ENCODE measurements at regions not wholly inside any gene's neighbourhood (a gene's known extent, or its start where the extent isn't known, plus 50 kb on each side); places are given as distances from the start of the nearest gene placed in this dataset.
"Not testable (repeated sequence)": the region's sequence is repeated elsewhere in the genome, so short reads cannot be mapped to it uniquely, and the experiment has no call there.

- no peak for DNase-seq (ENCODE audit: low spot score)
Observed at GRCh38 chr4:52372269-52372668, 286.8 kb downstream of the USP46 start.

- no peak for DNase-seq (ENCODE audit: low spot score)
Observed at GRCh38 chr4:52372747-52373146, 286.4 kb downstream of the USP46 start.

DNA sequence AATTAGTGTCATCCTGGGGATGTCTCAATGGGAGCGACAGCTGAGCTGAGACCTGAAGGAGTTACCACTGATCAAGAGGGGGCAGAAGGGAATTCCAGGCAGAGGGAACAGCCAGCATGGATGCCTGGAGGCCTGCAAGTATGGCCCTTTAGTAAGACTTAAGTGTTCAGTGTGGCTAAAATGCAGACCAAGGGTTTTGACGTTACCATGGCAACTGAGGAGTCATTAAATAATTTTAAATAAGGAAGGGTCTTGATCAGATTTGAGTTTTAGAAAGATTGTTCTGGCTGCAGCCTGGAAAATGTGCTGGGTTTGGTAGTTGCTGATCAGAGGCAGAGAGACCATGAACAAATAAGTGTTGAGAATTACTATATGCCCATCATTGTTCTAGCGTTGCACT is 285.5 kb downstream of the USP46 start:
- DNase-seq (ENCODE audit: low spot score): no peak

- DNase-seq (ENCODE audit: low spot score): no peak
Observed at GRCh38 chr4:52374877-52375276, 284.2 kb downstream of the USP46 start.

DNA sequence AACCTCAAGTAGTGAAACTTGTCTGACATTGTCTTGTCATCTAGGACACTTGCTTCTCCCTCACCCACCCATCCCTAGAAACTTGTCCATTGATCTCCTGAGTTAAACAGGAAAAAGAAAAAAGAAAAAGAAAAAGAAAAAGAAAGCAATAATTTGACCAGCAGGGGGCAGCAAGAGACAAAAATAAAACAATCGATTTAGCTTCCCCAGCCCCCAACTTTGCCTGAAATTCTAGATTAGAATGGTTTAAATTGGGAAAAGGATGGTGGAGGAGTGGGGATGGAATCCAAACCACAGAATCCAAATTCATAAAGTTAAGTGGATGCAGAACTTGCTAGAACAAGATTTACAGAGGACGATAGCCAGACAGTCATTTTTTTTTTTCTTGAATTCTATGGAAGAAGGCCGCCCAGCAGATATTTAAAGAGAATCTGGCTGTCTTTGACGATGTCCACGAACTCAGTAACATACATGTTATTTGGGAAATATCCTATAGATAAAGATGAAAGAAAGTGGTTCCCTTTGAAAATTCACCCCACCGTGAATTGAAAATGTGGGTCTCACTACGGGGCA is 282.9 kb downstream of the USP46 start:
- peak; percentile 57 for DNase-seq (ENCODE audit: low spot score)

GRCh38 chr4:52377563-52377962 is 281.5 kb downstream of the USP46 start:
- DNase-seq (ENCODE audit: low spot score): no peak

- DNase-seq (ENCODE audit: low spot score): no peak
Observed at GRCh38 chr4:52407545-52407944, 251.6 kb downstream of the USP46 start.

DNA sequence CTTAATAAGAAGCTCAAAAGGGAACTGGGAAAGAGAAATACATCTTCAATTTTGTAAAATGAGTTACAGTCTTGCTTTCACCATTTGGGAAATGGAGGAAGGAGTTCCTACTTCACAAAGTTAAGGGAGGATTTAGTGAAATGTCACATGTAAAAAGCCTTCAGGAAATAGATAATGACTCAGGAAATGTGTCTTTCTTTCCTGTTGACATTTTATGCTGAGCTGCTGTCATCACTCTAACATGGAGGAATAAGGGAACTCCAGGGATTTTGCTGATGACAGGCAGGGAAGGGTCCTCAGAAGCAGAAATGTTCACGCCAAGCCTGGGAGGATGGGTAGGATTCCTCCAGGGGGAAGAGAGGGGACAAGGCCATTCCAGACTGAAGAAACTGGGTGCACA is 251.1 kb downstream of the USP46 start:
- no peak for DNase-seq (ENCODE audit: low spot score)

GRCh38 chr4:52408471-52408870 is 250.6 kb downstream of the USP46 start:
- no peak for DNase-seq (ENCODE audit: low spot score)

GRCh38 chr4:52409766-52410165 is 249.3 kb downstream of the USP46 start:
- not testable (repeated sequence) for DNase-seq (ENCODE audit: low spot score)

DNA sequence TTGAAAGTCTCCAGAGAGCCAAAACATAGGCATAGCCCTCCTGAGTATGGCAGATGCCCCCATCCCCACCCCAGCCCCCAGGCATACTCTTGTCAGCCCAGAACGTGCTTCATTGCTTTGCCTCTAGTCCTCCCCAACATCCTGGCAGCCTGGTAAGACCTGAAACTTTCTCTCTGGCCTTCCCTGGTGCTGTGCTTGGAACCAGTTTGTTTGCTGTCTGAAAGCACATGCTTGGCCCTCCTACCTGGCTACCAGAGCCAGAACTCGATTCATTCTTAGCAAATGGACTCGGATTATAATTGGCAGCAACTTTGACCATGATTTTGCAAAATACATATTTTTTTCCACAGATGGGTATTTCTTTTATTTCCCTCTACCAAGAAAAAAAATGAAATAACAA is 248.1 kb downstream of the USP46 start:
- no peak for DNase-seq (ENCODE audit: low spot score)

DNA sequence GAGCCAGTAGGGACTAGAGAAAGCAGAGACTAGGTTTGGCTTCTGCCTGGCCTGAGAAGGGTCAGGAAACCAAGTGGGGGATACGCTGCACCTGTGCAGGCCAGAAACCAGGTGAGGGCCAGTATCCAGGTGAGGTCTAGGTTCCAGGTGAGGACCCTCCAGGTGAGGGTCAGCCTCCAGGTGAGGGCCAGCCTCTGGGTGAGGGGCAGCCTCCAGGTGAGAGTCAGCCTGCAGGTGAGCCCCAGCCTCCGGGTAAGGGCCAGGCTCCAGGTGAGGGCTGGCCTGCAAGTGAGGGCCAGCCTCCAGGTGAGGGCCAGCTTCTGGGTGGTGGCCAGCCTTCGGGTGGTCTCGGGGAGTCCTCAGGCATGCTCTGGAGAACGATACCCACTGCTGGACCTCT is 238.8 kb downstream of the USP46 start:
- DNase-seq (ENCODE audit: low spot score): no peak

- DNase-seq (ENCODE audit: low spot score): peak; percentile 3
Observed at GRCh38 chr4:52421811-52422213, 237.3 kb downstream of the USP46 start.

DNA sequence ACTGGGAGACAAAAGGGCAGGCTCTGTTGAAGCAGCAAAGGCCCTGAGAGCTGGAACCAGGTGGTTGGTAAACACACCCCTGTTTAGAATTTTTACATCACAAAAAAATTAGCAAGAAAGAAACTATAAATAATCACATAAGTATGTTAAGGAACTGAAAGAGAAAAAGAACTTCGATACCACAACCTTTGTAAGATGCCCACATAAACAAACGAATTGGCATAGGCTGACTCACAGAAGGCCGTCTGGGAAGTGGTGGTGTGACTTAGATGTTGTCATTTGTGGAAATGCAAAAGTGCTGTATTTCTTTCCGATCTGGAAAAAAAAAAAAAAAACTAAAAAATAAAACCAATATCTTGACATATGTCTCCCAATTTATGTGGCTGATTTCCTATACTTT is 235.1 kb downstream of the USP46 start:
- no peak for DNase-seq (ENCODE audit: low spot score)

- DNase-seq (ENCODE audit: low spot score): no peak
Observed at GRCh38 chr4:52425751-52426326, 233.3 kb downstream of the USP46 start.

DNA sequence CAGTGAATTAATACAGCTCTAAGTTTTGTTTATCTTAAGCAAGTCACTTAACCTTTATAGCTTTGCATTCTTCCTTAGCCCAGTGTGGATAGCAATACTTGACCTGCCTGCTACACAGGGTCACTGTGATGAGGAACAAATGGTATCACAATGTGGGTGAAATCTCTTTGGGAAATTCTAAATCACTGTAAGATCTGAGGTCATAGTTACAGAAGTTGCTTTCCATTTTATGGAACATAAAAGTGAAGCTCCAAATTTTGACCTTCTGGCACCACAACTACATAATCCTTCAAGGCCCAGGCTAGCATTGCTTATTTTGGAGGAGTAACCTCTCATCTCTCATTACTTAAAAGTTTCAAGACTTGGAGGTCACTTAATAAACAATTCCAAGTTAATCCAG is 227.7 kb downstream of the USP46 start:
- no peak for DNase-seq (ENCODE audit: low spot score)

- no peak for DNase-seq (ENCODE audit: low spot score)
Observed at GRCh38 chr4:52431869-52432268, 227.2 kb downstream of the USP46 start.

DNA sequence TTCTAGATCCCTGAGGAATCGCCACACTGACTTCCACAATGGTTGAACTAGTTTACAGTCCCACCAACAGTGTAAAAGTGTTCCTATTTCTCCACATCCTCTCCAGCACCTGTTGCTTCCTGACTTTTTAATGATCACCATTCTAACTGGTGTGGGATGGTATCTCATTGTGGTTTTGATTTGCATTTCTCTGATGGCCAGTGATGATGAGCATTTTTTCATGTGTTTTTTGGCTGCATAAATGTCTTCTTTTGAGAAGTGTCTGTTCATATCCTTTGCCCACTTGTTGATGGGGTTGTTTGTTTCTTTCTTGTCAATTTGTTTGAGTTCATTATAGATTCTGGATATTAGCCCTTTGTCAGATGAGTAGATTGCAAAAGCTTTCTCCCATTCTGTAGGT is 216.6 kb downstream of the USP46 start:
- DNase-seq (ENCODE audit: low spot score): not testable (repeated sequence)

- DNase-seq (ENCODE audit: low spot score): no peak
Observed at GRCh38 chr4:52472444-52472843, 186.7 kb downstream of the USP46 start.

DNA sequence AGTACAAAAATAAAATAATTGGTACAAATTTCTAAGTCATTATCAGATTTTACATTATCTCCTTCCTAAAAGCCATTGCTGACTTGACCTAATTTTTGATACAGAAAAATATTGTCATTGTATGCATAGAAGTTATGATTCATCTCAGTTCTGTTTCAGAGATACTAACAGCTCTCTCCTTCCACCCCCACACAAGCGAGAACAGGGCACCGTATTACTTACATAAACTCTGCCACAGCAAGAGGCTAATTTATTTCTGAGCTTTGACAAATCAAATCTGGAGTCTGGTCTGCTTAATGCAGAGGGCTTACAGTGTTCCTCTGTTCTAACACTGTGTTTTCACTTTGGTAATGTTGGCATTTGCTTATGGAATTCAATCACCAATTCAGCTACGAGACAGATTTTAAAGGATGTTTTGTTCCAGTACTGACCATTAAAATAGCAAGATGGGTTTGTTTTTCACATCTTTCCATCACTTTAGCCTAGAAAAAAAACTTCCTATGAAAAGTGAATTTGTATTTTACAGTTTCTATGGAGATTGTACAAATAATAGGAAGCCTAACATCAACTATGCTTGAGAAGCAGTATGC is 181.8 kb downstream of the USP46 start:
- DNase-seq (ENCODE audit: low spot score): no peak

DNA sequence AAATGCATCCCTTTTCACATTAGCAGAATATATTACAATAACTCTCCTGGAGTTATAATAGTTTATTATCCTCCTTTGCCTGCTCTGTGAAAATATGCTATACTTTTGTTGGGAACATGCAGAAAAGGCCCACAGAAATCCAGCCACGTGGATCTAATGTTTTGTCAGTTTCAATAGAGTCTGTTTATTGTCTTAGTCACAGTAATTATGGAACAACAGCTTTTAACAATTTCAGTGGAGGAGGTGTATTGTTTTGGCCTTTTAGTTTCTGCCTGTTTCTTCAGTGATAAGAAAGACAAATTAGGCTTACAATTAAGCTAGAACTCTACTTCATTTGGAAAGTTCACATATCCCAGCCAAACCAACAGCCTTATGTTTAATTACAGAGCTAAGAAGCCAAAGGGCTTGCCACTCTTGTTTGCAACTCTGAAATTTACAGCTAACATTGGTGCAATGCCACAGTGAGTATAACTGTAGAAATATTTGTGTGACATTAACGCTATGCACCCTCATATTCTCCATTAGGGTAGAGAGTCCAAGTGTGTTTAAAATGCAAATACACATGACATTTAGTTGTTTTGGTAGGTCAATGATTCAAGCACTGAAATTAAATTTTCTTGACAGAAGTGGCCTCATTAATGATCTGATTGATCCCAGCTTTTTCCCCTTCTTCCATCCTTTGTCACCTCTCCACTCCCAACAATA is 175.8 kb downstream of the USP46 start:
- no peak for DNase-seq (ENCODE audit: low spot score)

- no peak for DNase-seq (ENCODE audit: low spot score)
Observed at GRCh38 chr4:52507774-52508173, 151.3 kb downstream of the USP46 start.

Data from SK-N-DZ (cell line).